PC-3 (cell line): ENCODE measurements at regions not wholly inside any gene's neighbourhood (a gene's known extent, or its start where the extent isn't known, plus 50 kb on each side); places are given as distances from the start of the nearest gene placed in this dataset.

Source experiments
- ATAC-seq: fragments of 200-7000 bp; cut with Tn5 transposase; 2 replicates; pipeline ENCODE4 v1.9.1; 2020; ENCODE audit warnings: mild to moderate bottlenecking, moderate library complexity
- BruUV-seq: library from RNA; stranded (reverse); fragments of 400-500 nt; replicated peaks from 2 replicates; lab custom pipeline; 2021; lab: Mats Ljungman, UMichigan
- CTCF ChIA-PET: fragments of 300-600 bp; sonication (Branson Sonifier 250); formaldehyde crosslinking; loops from one replicate; lab custom pipeline; 2022; ENCODE audit warnings: antibody characterized with exemption; lab: Charles Lee
- POLR2A ChIA-PET: fragments of 300-600 bp; sonication (Branson Sonifier 250); formaldehyde crosslinking; loops from one replicate; lab custom pipeline; 2022; ENCODE audit warnings: antibody characterized with exemption; ENCODE audit not compliant: unreplicated experiment; lab: Charles Lee
- DNase-seq: peaks from one replicate; pipeline ENCODE4 v3.0.0-alpha.2; 2015
- H2AFZ ChIP-seq: fragments of 300-600 bp; sonication (generic); 2 replicates; pipeline ENCODE4 v1.6.0; 2016; ENCODE audit warnings: antibody characterized with exemption, low read length
- H3F3A ChIP-seq: fragments of 300-600 bp; sonication (generic); one replicate; pipeline ENCODE4 v1.6.0; 2017; ENCODE audit warnings: antibody characterized with exemption, low read length, control low read depth, mild to moderate bottlenecking; ENCODE audit not compliant: unreplicated experiment
- H3K27ac ChIP-seq: fragments of 300-600 bp; sonication (generic); 2 replicates; pipeline ENCODE4 v1.5.1; 2016; ENCODE audit warnings: mild to moderate bottlenecking, low read length
- H3K27me3 ChIP-seq: fragments of 300-600 bp; sonication (generic); 2 replicates; pipeline ENCODE4 v1.6.1; 2016; ENCODE audit warnings: low read length, mixed read lengths
- H3K36me3 ChIP-seq: fragments of 300-600 bp; sonication (generic); 2 replicates; pipeline ENCODE4 v1.6.1; 2016; ENCODE audit warnings: low read depth, mixed run types, low read length, mixed read lengths
- H3K4me1 ChIP-seq: fragments of 300-600 bp; sonication (generic); 2 replicates; pipeline ENCODE4 v1.5.1; 2016; ENCODE audit warnings: low read length; ENCODE audit not compliant: insufficient read depth
- H3K4me2 ChIP-seq: fragments of 300-600 bp; sonication (generic); 2 replicates; pipeline ENCODE4 v1.6.0; 2016; ENCODE audit warnings: low read length
- H3K4me3 ChIP-seq: fragments of 300-600 bp; sonication (generic); 2 replicates; pipeline ENCODE4 v1.5.1; 2016; ENCODE audit warnings: mild to moderate bottlenecking, low read length, mixed read lengths
- H3K79me2 ChIP-seq: fragments of 300-600 bp; sonication (generic); 2 replicates; pipeline ENCODE4 v1.6.1; 2017; ENCODE audit warnings: low read length, mixed read lengths
- H3K9ac ChIP-seq: fragments of 300-600 bp; sonication (generic); 2 replicates; pipeline ENCODE4 v1.6.0; 2016; ENCODE audit warnings: mild to moderate bottlenecking, low read length
- H3K9me2 ChIP-seq: fragments of 300-600 bp; sonication (generic); replicated peaks from 2 replicates; pipeline ENCODE4 v1.6.1; 2016; ENCODE audit warnings: mixed run types, low read length, mixed read lengths
- H3K9me3 ChIP-seq: fragments of 300-600 bp; sonication (generic); 2 replicates; pipeline ENCODE4 v1.6.1; 2016; ENCODE audit warnings: low read length, mixed read lengths
- H4K20me1 ChIP-seq: fragments of 300-600 bp; sonication (generic); 2 replicates; pipeline ENCODE4 v1.6.1; 2016; ENCODE audit warnings: low read length, mixed read lengths
- EZH2 ChIP-seq: fragments of 300-600 bp; sonication (generic); IDR thresholded peaks from one replicate; pipeline ENCODE4 v1.6.1; 2017; ENCODE audit warnings: antibody characterized with exemption, mild to moderate bottlenecking, low read length; ENCODE audit not compliant: unreplicated experiment
- EZH2phosphoT487 ChIP-seq: fragments of 300-600 bp; sonication (generic); IDR thresholded peaks from 2 replicates; pipeline ENCODE4 v1.6.1; 2018; ENCODE audit warnings: mild to moderate bottlenecking, antibody characterized with exemption, low read length, borderline replicate concordance
- intact Hi-C: fragments of 100-400 bp; cut with micrococcal nuclease; formaldehyde crosslinking; loops from 2 replicates; pipeline ENCODE4 v1.9.0; 2023
- TF ChIP-seq, protein P1 (sequence below): fragments of 300-600 bp; sonication (generic); conservative IDR thresholded peaks from 2 replicates; pipeline ENCODE4 v1.5.1; 2017; ENCODE audit warnings: antibody characterized with exemption, low read depth, mild to moderate bottlenecking, low read length

DNA sequence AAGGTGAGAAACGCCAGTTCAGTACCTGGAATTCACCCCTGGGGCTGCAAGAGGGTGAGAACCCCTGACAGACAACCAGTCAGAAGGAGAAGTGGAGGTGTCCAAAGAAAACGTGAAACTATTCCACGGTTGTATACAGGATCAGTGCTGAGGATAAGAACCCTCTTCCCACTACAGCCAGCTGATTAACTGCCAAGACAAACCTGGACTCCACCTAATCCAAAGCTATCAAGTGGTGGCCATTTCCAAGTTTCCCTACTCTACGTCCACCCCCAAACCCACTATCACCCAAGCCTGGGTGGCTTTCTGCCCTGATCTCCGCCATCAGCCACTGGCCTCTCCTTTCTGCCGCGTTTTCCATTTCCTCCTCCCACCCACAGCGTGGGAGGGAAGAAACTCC lies 312.3 kb upstream of the ID2 start:
- Histone ChIP-seq H3K4me2 (no peak overlapping the region), H3K79me2 (no peaks in the 10 kb centered on the region), H3K4me1 (no peaks in the 10 kb centered on the region), H3K36me3 (no peaks in the 10 kb centered on the region), H3K9ac (no peak overlapping the region), H3K9me2 (no peaks in the 10 kb centered on the region), H3K27me3 (no peaks in the 10 kb centered on the region), H3F3A (no peaks in the 10 kb centered on the region), H2AFZ (no peak overlapping the region), H3K9me3 (no peaks in the 10 kb centered on the region), H3K27ac (no peak overlapping the region), H3K4me3 (no peak overlapping the region), H4K20me1 (no peaks in the 10 kb centered on the region)
- ChIA-PET POLR2A (no interaction called here), CTCF (no interaction called here)
- no peak for ATAC-seq
- TF ChIP-seq, protein P1, sequence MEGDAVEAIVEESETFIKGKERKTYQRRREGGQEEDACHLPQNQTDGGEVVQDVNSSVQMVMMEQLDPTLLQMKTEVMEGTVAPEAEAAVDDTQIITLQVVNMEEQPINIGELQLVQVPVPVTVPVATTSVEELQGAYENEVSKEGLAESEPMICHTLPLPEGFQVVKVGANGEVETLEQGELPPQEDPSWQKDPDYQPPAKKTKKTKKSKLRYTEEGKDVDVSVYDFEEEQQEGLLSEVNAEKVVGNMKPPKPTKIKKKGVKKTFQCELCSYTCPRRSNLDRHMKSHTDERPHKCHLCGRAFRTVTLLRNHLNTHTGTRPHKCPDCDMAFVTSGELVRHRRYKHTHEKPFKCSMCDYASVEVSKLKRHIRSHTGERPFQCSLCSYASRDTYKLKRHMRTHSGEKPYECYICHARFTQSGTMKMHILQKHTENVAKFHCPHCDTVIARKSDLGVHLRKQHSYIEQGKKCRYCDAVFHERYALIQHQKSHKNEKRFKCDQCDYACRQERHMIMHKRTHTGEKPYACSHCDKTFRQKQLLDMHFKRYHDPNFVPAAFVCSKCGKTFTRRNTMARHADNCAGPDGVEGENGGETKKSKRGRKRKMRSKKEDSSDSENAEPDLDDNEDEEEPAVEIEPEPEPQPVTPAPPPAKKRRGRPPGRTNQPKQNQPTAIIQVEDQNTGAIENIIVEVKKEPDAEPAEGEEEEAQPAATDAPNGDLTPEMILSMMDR: no peak
- TF ChIP-seq EZH2phosphoT487: no peak
- no peak for TF ChIP-seq EZH2
- no TSS peak for BruUV-seq
- intact Hi-C loops: no loop called here
- DNase-seq: no peak

DNA sequence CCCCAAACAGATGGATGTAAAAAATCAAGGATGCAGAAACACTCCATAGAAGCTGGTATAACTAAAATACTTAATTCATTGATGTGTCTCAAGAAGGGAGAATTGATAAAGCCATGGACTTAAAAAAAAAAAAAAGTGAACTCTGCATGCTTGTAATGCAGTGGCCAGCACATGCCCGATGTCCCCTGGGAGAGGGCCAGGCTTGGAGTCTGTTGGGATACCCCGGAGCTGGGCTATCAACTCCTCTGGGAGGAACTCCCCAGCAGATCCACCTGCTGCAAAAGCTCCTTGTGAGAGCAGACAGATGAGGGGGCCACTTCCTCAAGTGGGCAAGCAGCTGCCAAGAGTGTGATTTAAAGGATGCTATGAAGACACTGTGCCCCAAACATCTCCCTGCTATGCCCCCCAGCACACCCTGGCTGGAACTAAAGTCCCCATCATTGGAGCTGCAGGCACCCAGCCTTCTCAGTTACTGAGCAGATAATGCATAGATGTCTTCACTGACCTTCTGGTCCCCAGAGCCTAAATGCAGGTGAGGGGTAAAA lies 311.5 kb upstream of the ID2 start:
- Histone ChIP-seq H3K4me1 (no peaks in the 10 kb centered on the region), H3K79me2 (no peaks in the 10 kb centered on the region), H3K27ac (no peak overlapping the region), H3K4me3 (no peak overlapping the region), H3K4me2 (no peak overlapping the region), H4K20me1 (no peaks in the 10 kb centered on the region), H3K9ac (no peak overlapping the region), H3K27me3 (no peaks in the 10 kb centered on the region), H3K9me3 (no peaks in the 10 kb centered on the region), H3K36me3 (no peaks in the 10 kb centered on the region), H3K9me2 (no peaks in the 10 kb centered on the region), H2AFZ (no peak overlapping the region), H3F3A (no peaks in the 10 kb centered on the region)
- ATAC-seq: no peak
- ChIA-PET CTCF (no interaction called here), POLR2A (no interaction called here)
- no peak for TF ChIP-seq EZH2
- TF ChIP-seq EZH2phosphoT487: no peak
- TF ChIP-seq, protein P1: no peak
- intact Hi-C loops: no loop called here
- DNase-seq: no peak
- no TSS peak for BruUV-seq

DNA sequence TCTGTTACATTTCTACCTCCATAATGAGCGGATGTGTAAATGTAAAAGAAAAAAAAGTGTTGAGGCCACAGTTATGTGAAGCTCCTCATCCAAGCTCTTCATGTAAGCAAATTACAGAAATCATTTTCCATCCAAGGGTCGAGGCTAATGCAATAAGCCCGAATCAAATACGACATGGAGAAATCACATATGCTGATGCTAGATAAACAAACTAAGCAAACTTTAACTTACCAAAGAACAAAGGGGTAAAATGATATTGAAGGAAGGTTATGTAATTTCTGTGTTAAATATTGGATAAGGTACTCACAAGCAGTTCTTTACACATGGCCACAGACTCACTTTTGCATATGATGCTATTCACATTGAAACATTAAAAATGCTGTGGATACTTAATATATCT lies 310.2 kb upstream of the ID2 start:
- CTCF ChIA-PET: no interaction called here
- Histone ChIP-seq H3K9me2 (no peaks in the 10 kb centered on the region), H3K36me3 (no peaks in the 10 kb centered on the region), H3K27ac (no peak overlapping the region), H3K9ac (no peak overlapping the region), H3K4me2 (no peak overlapping the region), H3K4me1 (no peaks in the 10 kb centered on the region), H4K20me1 (no peaks in the 10 kb centered on the region), H3K4me3 (no peak overlapping the region), H3K9me3 (no peaks in the 10 kb centered on the region), H3K27me3 (no peaks in the 10 kb centered on the region), H2AFZ (no peak overlapping the region), H3F3A (no peaks in the 10 kb centered on the region), H3K79me2 (no peaks in the 10 kb centered on the region)
- no TSS peak for BruUV-seq
- intact Hi-C loops: no loop called here
- DNase-seq (no peak), ATAC-seq (no peak)
- POLR2A ChIA-PET: no interaction called here
- no peak for TF ChIP-seq EZH2phosphoT487
- TF ChIP-seq EZH2: no peak
